ENCODE measurements at regions not wholly inside any gene's neighbourhood (a gene's known extent, or its start where the extent isn't known, plus 50 kb on each side); places are given as distances from the start of the nearest gene placed in this dataset.

GRCh38 chr2:145845207-145845894, 1325.4 kb upstream of the ZEB2 start:
- no CpG with 5 or more reads among the region's 2 CpGs for WGBS (ENCODE audit: insufficient coverage)
- Histone ChIP-seq H3K36me3 (ENCODE audit: control insufficient read depth, insufficient read depth, low read length) (no peaks in the 10 kb centered on the region), H3K9me3 (replicated peaks; ENCODE audit: control insufficient read depth, low read depth, low read length) (no peaks in the 10 kb centered on the region), H3K27ac (ENCODE audit: low read length) (no peak overlapping the region), H3K27me3 (ENCODE audit: control insufficient read depth, insufficient read depth, low read length) (no peaks in the 10 kb centered on the region), H3K4me1 (ENCODE audit: control insufficient read depth, insufficient read depth, low read length) (no peaks in the 10 kb centered on the region), H3K4me3 (ENCODE audit: low read length) (no peak overlapping the region)
- DNase-seq, result peak; percentile 16

GRCh38 chr2:145841973-145842372, 1322.1 kb upstream of the ZEB2 start:
- H3K27ac ChIP-seq (ENCODE audit: low read length), result no peak overlapping the region
- no CpG with 5 or more reads among the region's 3 CpGs for WGBS (ENCODE audit: insufficient coverage)
- DNase-seq, result no peak

GRCh38 chr2:145836986-145837385, 1317.1 kb upstream of the ZEB2 start:
- DNase-seq, result no peak
- Histone ChIP-seq H3K27ac (ENCODE audit: low read length) (no peak overlapping the region), H3K4me1 (ENCODE audit: control insufficient read depth, insufficient read depth, low read length) (no peaks in the 10 kb centered on the region), H3K9me3 (replicated peaks; ENCODE audit: control insufficient read depth, low read depth, low read length) (no peaks in the 10 kb centered on the region), H3K36me3 (ENCODE audit: control insufficient read depth, insufficient read depth, low read length) (no peaks in the 10 kb centered on the region), H3K27me3 (ENCODE audit: control insufficient read depth, insufficient read depth, low read length) (no peaks in the 10 kb centered on the region), H3K4me3 (ENCODE audit: low read length) (no peak overlapping the region)
- no CpG with 5 or more reads among the region's 3 CpGs for WGBS (ENCODE audit: insufficient coverage)

More at GRCh38 chr2:145841973-145842372, 1322.1 kb upstream of the ZEB2 start:
- H3K4me1 ChIP-seq (ENCODE audit: control insufficient read depth, insufficient read depth, low read length), result no peaks in the 10 kb centered on the region
- H3K4me3 ChIP-seq (ENCODE audit: low read length), result no peak overlapping the region
- no peaks in the 10 kb centered on the region for H3K36me3 ChIP-seq (ENCODE audit: control insufficient read depth, insufficient read depth, low read length)
- H3K27me3 ChIP-seq (ENCODE audit: control insufficient read depth, insufficient read depth, low read length), result no peaks in the 10 kb centered on the region
- no peaks in the 10 kb centered on the region for H3K9me3 ChIP-seq (replicated peaks; ENCODE audit: control insufficient read depth, low read depth, low read length)

GRCh38 chr2:145835665-145836064, 1315.7 kb upstream of the ZEB2 start:
- Histone ChIP-seq H3K36me3 (ENCODE audit: control insufficient read depth, insufficient read depth, low read length) (no peaks in the 10 kb centered on the region), H3K9me3 (replicated peaks; ENCODE audit: control insufficient read depth, low read depth, low read length) (no peaks in the 10 kb centered on the region), H3K27ac (ENCODE audit: low read length) (no peak overlapping the region), H3K27me3 (ENCODE audit: control insufficient read depth, insufficient read depth, low read length) (no peaks in the 10 kb centered on the region), H3K4me1 (ENCODE audit: control insufficient read depth, insufficient read depth, low read length) (no peaks in the 10 kb centered on the region), H3K4me3 (ENCODE audit: low read length) (no peak overlapping the region)
- no CpG with 5 or more reads among the region's 1 CpG for WGBS (ENCODE audit: insufficient coverage)
- DNase-seq, result no peak

- no peaks in the 10 kb centered on the region for H3K4me1 ChIP-seq (ENCODE audit: control insufficient read depth, insufficient read depth, low read length)
- H3K9me3 ChIP-seq (replicated peaks; ENCODE audit: control insufficient read depth, low read depth, low read length), result no peaks in the 10 kb centered on the region
- DNase-seq, result no peak
- no CpG with 5 or more reads among the region's 5 CpGs for WGBS (ENCODE audit: insufficient coverage)
- no peaks in the 10 kb centered on the region for H3K36me3 ChIP-seq (ENCODE audit: control insufficient read depth, insufficient read depth, low read length)
- H3K27ac ChIP-seq (ENCODE audit: low read length), result no peak overlapping the region
- no peaks in the 10 kb centered on the region for H3K27me3 ChIP-seq (ENCODE audit: control insufficient read depth, insufficient read depth, low read length)
- H3K4me3 ChIP-seq (ENCODE audit: low read length), result no peak overlapping the region
Measured at GRCh38 chr2:145832681-145833080, 1312.8 kb upstream of the ZEB2 start.

- no peaks in the 10 kb centered on the region for H3K36me3 ChIP-seq (ENCODE audit: control insufficient read depth, insufficient read depth, low read length)
- H3K4me3 ChIP-seq (ENCODE audit: low read length), result no peak overlapping the region
- H3K27ac ChIP-seq (ENCODE audit: low read length), result no peak overlapping the region
- DNase-seq, result no peak
- H3K27me3 ChIP-seq (ENCODE audit: control insufficient read depth, insufficient read depth, low read length), result no peaks in the 10 kb centered on the region
- no peaks in the 10 kb centered on the region for H3K9me3 ChIP-seq (replicated peaks; ENCODE audit: control insufficient read depth, low read depth, low read length)
- no peaks in the 10 kb centered on the region for H3K4me1 ChIP-seq (ENCODE audit: control insufficient read depth, insufficient read depth, low read length)
Measured at GRCh38 chr2:145829931-145830330, 1310.0 kb upstream of the ZEB2 start.

- DNase-seq, result no peak
- WGBS (ENCODE audit: insufficient coverage), result 100% methylated on average over 1 of the region's 2 CpGs
- H3K4me3 ChIP-seq (ENCODE audit: low read length), result no peak overlapping the region
- no peaks in the 10 kb centered on the region for H3K4me1 ChIP-seq (ENCODE audit: control insufficient read depth, insufficient read depth, low read length)
- no peaks in the 10 kb centered on the region for H3K27me3 ChIP-seq (ENCODE audit: control insufficient read depth, insufficient read depth, low read length)
- no peaks in the 10 kb centered on the region for H3K9me3 ChIP-seq (replicated peaks; ENCODE audit: control insufficient read depth, low read depth, low read length)
- H3K27ac ChIP-seq (ENCODE audit: low read length), result no peak overlapping the region
- no peaks in the 10 kb centered on the region for H3K36me3 ChIP-seq (ENCODE audit: control insufficient read depth, insufficient read depth, low read length)
Measured at GRCh38 chr2:145827235-145827634, 1307.3 kb upstream of the ZEB2 start.

GRCh38 chr2:145824384-145824783, 1304.5 kb upstream of the ZEB2 start:
- Histone ChIP-seq H3K27ac (ENCODE audit: low read length) (no peak overlapping the region), H3K36me3 (ENCODE audit: control insufficient read depth, insufficient read depth, low read length) (no peaks in the 10 kb centered on the region), H3K9me3 (replicated peaks; ENCODE audit: control insufficient read depth, low read depth, low read length) (no peaks in the 10 kb centered on the region), H3K4me1 (ENCODE audit: control insufficient read depth, insufficient read depth, low read length) (no peaks in the 10 kb centered on the region), H3K27me3 (ENCODE audit: control insufficient read depth, insufficient read depth, low read length) (no peaks in the 10 kb centered on the region), H3K4me3 (ENCODE audit: low read length) (no peak overlapping the region)
- WGBS (ENCODE audit: insufficient coverage), result 85% methylated on average over 1 of the region's 3 CpGs
- no peak for DNase-seq

- WGBS (ENCODE audit: insufficient coverage), result 29% methylated on average over 1 of the region's 2 CpGs
- no peaks in the 10 kb centered on the region for H3K9me3 ChIP-seq (replicated peaks; ENCODE audit: control insufficient read depth, low read depth, low read length)
- H3K4me1 ChIP-seq (ENCODE audit: control insufficient read depth, insufficient read depth, low read length), result no peaks in the 10 kb centered on the region
- no peaks in the 10 kb centered on the region for H3K27me3 ChIP-seq (ENCODE audit: control insufficient read depth, insufficient read depth, low read length)
- H3K27ac ChIP-seq (ENCODE audit: low read length), result no peak overlapping the region
- no peak overlapping the region for H3K4me3 ChIP-seq (ENCODE audit: low read length)
- H3K36me3 ChIP-seq (ENCODE audit: control insufficient read depth, insufficient read depth, low read length), result no peaks in the 10 kb centered on the region
- no peak for DNase-seq
Measured at GRCh38 chr2:145822892-145823534, 1303.1 kb upstream of the ZEB2 start.

- DNase-seq, result no peak
- H3K27ac ChIP-seq (ENCODE audit: low read length), result no peak overlapping the region
- H3K4me1 ChIP-seq (ENCODE audit: control insufficient read depth, insufficient read depth, low read length), result no peaks in the 10 kb centered on the region
- H3K27me3 ChIP-seq (ENCODE audit: control insufficient read depth, insufficient read depth, low read length), result no peaks in the 10 kb centered on the region
- no peak overlapping the region for H3K4me3 ChIP-seq (ENCODE audit: low read length)
- H3K9me3 ChIP-seq (replicated peaks; ENCODE audit: control insufficient read depth, low read depth, low read length), result no peaks in the 10 kb centered on the region
- no peaks in the 10 kb centered on the region for H3K36me3 ChIP-seq (ENCODE audit: control insufficient read depth, insufficient read depth, low read length)
Measured at GRCh38 chr2:145820651-145821050, 1300.7 kb upstream of the ZEB2 start.

Measured in muscle of leg (tissue), 3 donors.